ENCODE measurements at regions not wholly inside any gene's neighbourhood (a gene's known extent, or its start where the extent isn't known, plus 50 kb on each side); places are given as distances from the start of the nearest gene placed in this dataset.

GRCh38 chr2:236668531-236668969 lies 98.9 kb downstream of the ACKR3 start (continued):
- no peak for TF ChIP-seq CREB1 (IDR thresholded peaks at IDR 0.05)

Measured in H1 (cell line).